ENCODE measurements at regions not wholly inside any gene's neighbourhood (a gene's known extent, or its start where the extent isn't known, plus 50 kb on each side); places are given as distances from the start of the nearest gene placed in this dataset.
A peak's percentile ranks its signal among the peaks of the same experiment; 100 is the strongest.
"Not testable (repeated sequence)": the region's sequence is repeated elsewhere in the genome, so short reads cannot be mapped to it uniquely, and the experiment has no call there.

DNA sequence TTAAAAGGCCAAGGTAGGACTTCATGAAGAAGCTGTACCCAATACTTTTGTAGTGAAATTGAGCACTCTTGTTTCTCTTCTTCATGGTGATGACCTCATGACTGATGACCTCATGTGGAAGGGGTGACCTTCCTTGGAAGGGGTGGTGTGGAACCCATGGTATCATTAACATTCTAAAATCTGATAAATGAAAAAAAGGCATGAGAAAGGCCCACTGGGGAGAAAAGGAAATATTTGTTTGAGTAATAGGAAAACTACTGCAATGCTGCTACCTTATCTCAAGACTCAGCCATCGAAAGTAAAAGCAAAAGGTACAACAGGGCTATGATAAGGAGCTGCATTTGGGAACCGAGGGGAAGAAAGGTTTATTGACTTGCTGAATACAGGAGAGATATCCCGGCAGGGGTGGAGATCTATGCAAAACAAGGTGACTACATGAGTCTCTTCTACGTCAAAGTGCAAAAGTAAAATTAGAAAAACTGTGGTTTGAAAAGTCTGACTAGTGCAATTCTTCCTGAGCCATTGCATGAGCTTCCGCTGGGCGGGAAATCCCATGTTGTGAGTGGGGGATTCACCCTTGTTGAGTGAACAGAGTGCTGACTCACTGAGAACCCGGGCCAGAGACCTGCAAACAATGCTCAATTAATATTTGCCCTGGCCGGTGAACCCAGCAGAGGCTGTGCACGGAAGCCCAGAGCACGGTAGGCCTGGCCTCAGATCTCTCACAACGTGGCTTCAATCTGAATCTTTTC lies 138.9 kb upstream of the RFC3 start:
- H3K27me3 ChIP-seq (ENCODE audit: control insufficient read depth in 3 of 3, insufficient read depth in 3 of 3, low read length in 2 of 3) = no peaks in the 10 kb centered on the region
- WGBS, 2 donors = 26 to 53% methylated on average over 11 of the region's 11 CpGs
- H3K4me3 ChIP-seq = no peak overlapping the region
- H3K9ac ChIP-seq (ENCODE audit: insufficient read depth in 1 of 2, low read length in 2 of 2) = no peak overlapping the region
- H3K4me1 ChIP-seq (ENCODE audit: control insufficient read depth in 5 of 5, insufficient read depth in 5 of 5, low read length in 5 of 5) = peaks cover 0 to 12% (median 6%) of the 10 kb centered on the region in 5 donors
- TF ChIP-seq, protein P1, sequence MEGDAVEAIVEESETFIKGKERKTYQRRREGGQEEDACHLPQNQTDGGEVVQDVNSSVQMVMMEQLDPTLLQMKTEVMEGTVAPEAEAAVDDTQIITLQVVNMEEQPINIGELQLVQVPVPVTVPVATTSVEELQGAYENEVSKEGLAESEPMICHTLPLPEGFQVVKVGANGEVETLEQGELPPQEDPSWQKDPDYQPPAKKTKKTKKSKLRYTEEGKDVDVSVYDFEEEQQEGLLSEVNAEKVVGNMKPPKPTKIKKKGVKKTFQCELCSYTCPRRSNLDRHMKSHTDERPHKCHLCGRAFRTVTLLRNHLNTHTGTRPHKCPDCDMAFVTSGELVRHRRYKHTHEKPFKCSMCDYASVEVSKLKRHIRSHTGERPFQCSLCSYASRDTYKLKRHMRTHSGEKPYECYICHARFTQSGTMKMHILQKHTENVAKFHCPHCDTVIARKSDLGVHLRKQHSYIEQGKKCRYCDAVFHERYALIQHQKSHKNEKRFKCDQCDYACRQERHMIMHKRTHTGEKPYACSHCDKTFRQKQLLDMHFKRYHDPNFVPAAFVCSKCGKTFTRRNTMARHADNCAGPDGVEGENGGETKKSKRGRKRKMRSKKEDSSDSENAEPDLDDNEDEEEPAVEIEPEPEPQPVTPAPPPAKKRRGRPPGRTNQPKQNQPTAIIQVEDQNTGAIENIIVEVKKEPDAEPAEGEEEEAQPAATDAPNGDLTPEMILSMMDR (IDR thresholded peaks at IDR 0.05; ENCODE audit: control extremely low read depth, extremely low read depth) = no peak
- H3K9me3 ChIP-seq (ENCODE audit: control insufficient read depth in 4 of 4, insufficient read depth in 3 of 4, low read length in 3 of 4) = no peaks in the 10 kb centered on the region
- peak overlapping the region in 1 of 2 donors; percentile 80 for H3K27ac ChIP-seq (ENCODE audit: low read depth in 1 of 2, low read length in 1 of 2)
- DNase-seq (peak in 2 of 3 donors; percentile 12 to 26), ATAC-seq (ENCODE audit: insufficient read depth, low FRiP score) (peak; percentile 64)
- H3K36me3 ChIP-seq (ENCODE audit: control insufficient read depth in 4 of 4, insufficient read depth in 4 of 4, low read length in 4 of 4) = no peaks in the 10 kb centered on the region

DNA sequence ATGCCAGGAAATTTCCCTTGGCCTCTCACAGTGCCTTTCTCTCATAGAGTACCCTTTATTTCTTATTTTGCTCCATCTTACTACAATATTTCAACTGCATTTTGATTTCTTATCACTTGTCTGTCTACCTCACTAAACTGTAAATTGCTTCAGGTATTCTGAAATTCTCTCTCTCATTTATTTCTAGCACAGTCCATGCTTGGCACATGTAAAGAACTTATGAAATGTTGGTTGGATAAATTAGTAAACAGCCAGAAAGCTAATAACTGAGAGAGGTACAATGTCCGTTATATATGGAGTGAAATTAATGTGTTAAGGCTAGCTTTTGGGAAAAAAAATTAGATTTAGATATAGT lies 138.3 kb upstream of the RFC3 start:
- no peaks in the 10 kb centered on the region for H3K27me3 ChIP-seq (ENCODE audit: control insufficient read depth in 3 of 3, insufficient read depth in 3 of 3, low read length in 2 of 3)
- peaks cover 0 to 10% (median 6%) of the 10 kb centered on the region in 5 donors for H3K4me1 ChIP-seq (ENCODE audit: control insufficient read depth in 5 of 5, insufficient read depth in 5 of 5, low read length in 5 of 5)
- ATAC-seq (ENCODE audit: insufficient read depth, low FRiP score) = no peak
- no peak overlapping the region for H3K9ac ChIP-seq (ENCODE audit: insufficient read depth in 1 of 2, low read length in 2 of 2)
- no peaks in the 10 kb centered on the region for H3K9me3 ChIP-seq (ENCODE audit: control insufficient read depth in 4 of 4, insufficient read depth in 3 of 4, low read length in 3 of 4)
- no peak overlapping the region for H3K4me3 ChIP-seq
- no peak for DNase-seq
- WGBS, 2 donors = 80 to 95% methylated on average over 1 of the region's 1 CpG
- H3K27ac ChIP-seq (ENCODE audit: low read depth in 1 of 2, low read length in 1 of 2) = peak overlapping the region in 1 of 2 donors; percentile 80
- no peaks in the 10 kb centered on the region for H3K36me3 ChIP-seq (ENCODE audit: control insufficient read depth in 4 of 4, insufficient read depth in 4 of 4, low read length in 4 of 4)
- TF ChIP-seq, protein P1 (IDR thresholded peaks at IDR 0.05; ENCODE audit: control extremely low read depth, extremely low read depth) = no peak

DNA sequence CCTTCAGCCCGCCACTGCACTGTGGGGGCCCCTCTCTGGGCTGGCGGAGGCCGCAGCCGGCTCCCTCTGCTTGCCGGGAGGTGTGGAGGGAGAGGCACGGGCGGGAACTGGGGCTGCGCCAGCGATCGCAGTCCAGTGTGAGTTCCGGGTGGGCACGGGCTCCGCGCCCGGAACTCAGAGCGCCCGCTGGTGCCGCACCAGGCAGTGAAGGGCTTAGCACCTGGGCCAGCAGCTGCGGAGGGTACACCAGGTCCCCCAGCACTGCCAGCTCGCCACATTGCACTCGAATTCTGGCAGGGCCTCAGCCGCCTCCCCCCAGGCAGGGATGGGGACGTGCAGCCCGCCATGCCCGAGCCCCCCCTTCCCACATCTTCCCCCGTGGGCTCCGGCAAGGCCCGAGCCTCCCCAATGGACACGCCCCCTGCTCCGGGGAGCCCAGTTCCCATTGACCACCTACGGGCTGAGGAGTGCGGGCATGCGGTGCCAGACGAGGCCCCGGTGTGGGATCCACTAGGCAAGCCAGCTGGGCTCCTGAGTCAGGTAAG lies 135.9 kb upstream of the RFC3 start:
- Histone ChIP-seq H3K4me1 (ENCODE audit: control insufficient read depth in 5 of 5, insufficient read depth in 5 of 5, low read length in 5 of 5) (peaks cover 0 to 4% (median 0%) of the 10 kb centered on the region in 5 donors), H3K9ac (ENCODE audit: insufficient read depth in 1 of 2, low read length in 2 of 2) (no peak overlapping the region), H3K9me3 (ENCODE audit: control insufficient read depth in 4 of 4, insufficient read depth in 3 of 4, low read length in 3 of 4) (peaks cover 0 to 1% (median 0%) of the 10 kb centered on the region in 4 donors), H3K36me3 (ENCODE audit: control insufficient read depth in 4 of 4, insufficient read depth in 4 of 4, low read length in 4 of 4) (no peaks in the 10 kb centered on the region), H3K27ac (ENCODE audit: low read depth in 1 of 2, low read length in 1 of 2) (no peak overlapping the region), H3K4me3 (no peak overlapping the region), H3K27me3 (ENCODE audit: control insufficient read depth in 3 of 3, insufficient read depth in 3 of 3, low read length in 2 of 3) (no peaks in the 10 kb centered on the region)
- TF ChIP-seq, protein P1 (IDR thresholded peaks at IDR 0.05; ENCODE audit: control extremely low read depth, extremely low read depth) = no peak
- ATAC-seq (ENCODE audit: insufficient read depth, low FRiP score) (no peak), DNase-seq (no peak)
- WGBS, 2 donors = 96 to 98% methylated on average over 34 to 35 of the region's 35 CpGs

DNA sequence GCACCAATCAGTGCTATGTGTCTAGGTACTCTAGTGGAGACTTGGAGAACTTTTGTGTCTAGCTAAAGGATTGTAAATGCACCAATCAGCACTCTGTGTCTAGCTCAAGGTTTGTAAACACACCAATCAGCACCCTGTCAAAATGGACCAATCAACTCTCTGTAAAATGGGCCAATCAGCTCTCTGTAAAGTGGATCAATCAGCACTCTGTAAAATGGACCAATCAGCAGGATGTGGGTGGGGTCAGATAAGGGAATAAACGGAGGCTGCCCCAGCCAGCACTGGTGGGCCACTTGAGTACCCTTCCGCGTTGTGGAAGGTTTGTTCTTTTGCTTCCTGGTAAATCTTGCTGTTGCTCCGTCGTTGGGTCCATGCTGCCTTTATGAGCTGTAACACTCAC lies 135.3 kb upstream of the RFC3 start:
- not testable (repeated sequence) for H3K27ac ChIP-seq (ENCODE audit: low read depth in 1 of 2, low read length in 1 of 2); H3K9ac ChIP-seq (ENCODE audit: insufficient read depth in 1 of 2, low read length in 2 of 2); ATAC-seq (ENCODE audit: insufficient read depth, low FRiP score); DNase-seq; H3K4me1 ChIP-seq (ENCODE audit: control insufficient read depth in 5 of 5, insufficient read depth in 5 of 5, low read length in 5 of 5); H3K4me3 ChIP-seq; H3K27me3 ChIP-seq (ENCODE audit: control insufficient read depth in 3 of 3, insufficient read depth in 3 of 3, low read length in 2 of 3); H3K9me3 ChIP-seq (ENCODE audit: control insufficient read depth in 4 of 4, insufficient read depth in 3 of 4, low read length in 3 of 4); H3K36me3 ChIP-seq (ENCODE audit: control insufficient read depth in 4 of 4, insufficient read depth in 4 of 4, low read length in 4 of 4)
- WGBS, 2 donors = 82 to 90% methylated on average over 5 of the region's 5 CpGs

All from lung (tissue), 11 donors.